ENCODE measurements at regions not wholly inside any gene's neighbourhood (a gene's known extent, or its start where the extent isn't known, plus 50 kb on each side); places are given as distances from the start of the nearest gene placed in this dataset.

DNA sequence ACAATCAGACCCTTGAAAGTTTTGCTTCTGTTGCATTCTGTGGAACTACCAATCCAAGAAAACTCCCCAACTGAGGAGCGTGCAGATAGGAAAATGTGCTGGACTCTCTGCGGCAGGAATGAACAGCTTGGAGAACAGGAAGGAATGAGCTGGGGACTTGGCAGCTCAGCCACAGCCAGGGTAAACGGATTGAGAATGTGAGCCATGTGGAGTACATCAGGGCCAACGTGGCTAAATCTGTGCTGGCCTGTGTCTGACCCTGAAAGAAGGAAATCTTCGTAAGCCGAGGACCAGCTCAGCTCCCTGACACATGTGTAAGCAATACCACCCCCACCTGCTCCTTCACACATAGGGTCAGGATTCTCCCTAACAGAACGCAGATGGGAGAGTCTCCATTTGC, 1023.7 kb downstream of the BCL11A start:
- no peak for DNase-seq

DNA sequence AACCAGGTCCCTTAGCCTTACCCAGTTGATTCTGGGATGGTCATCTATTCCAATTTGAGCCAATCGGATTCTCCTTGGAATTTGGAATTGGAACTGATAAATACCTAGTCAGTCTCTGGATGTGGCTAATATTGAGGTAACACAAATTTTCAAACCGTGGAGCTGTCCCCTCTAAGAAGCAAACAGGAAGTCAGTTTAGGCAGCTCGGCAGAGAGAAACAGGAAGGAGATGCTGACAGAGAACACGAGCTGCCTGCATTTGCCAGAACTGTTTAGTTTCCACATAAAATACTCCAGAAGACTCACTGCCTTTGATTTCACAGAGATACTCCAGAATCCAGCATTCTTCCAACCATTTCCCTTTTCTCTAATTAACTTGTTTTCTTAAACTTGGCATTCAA, 1024.9 kb downstream of the BCL11A start:
- no peak for DNase-seq

DNA sequence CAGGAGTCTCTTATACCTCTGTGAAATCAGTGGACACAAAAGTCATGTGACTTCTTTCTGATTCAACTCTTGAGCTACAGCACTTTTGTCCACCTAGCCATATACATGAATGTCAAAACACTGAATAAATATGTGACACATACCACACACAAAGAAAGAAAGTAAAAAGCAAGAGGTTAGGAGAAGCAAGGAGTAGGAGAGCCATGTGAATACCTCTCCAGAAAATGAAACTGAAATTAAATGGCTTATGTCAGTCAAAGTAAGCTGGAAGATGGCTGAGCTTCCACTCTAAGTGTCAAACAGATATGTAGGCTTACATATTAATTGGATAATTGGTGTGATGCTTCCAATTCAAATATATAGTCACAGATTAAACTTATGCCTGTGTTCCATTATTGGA, 1050.5 kb downstream of the BCL11A start:
- no peak for DNase-seq

DNA sequence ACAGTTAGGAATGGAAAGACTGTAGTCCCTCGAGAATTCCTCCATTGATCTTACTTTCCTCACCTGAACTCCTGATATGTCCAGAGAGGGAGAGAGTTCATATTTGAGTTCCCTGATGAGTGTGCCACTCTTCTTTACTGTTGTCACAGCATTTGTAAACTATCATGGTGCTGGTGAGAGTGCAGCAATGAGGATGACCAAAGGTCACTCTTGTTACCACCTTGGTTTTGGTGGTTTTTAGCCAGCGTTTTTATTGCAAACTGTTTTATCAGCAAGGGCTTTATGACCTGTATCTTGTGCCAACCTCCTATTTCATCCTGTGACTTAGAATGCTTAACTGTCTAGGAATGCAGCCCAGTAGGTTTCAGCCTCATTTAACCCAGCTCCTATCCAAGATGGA, 1062.5 kb downstream of the BCL11A start:
- no peak for DNase-seq

DNA sequence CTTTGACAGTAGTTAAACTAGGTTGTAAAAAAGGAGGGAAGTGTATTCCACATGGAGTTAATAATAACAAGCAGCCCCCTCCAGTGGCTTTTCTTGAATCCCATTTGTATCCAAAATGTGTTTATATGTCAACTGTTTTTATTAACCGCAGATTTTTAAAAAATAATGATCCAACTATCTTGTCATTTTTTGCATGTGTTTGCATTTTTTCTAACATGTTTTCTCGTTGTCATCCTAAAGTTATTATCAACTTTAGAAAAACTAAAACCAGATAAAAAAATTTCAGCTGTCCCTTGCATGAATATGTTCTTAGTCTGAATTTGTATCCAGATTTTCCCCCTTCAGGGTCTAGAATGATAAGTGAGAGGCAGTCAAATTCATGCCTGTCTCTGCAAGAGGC, 1063.3 kb downstream of the BCL11A start:
- DNase-seq = no peak

DNA sequence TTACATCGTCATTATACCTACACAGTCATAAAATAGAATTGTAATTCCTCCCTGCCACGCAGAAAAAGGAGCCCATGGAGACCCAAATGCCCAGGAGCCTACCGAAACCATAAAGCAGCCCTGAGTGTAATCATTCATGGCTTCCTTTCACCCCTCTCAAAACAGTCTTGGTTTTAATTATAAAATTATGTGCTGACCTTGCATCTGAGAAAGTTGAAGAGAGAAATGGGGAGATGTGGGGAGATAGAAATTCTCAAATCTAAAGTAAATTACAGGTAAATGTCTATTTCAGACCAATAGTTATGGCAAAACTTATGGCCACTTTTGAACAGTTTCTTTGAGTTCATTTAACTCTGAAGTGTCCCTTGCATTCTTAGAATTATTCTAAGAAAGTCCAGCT, 1068.8 kb downstream of the BCL11A start:
- no peak for DNase-seq

DNA sequence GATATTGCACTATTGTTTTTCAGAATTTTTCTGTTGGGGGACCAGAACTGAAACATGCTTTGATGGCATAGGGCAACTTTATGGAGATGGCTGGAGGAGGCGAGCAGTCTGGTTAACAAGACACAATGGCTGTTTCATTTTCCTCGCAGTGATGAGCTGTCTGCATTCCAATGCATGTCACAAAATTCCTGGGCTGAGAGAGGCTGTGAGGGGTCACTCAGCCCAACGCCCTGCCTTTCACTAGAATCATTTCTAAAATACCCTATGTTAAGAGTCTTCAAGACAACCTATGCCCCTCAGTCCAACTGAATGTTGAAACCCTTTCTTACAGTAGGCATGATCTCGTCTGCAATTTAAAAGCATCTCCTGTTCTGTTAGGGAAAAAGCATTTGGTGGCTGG, 1090.0 kb downstream of the BCL11A start:
- DNase-seq = no peak

DNA sequence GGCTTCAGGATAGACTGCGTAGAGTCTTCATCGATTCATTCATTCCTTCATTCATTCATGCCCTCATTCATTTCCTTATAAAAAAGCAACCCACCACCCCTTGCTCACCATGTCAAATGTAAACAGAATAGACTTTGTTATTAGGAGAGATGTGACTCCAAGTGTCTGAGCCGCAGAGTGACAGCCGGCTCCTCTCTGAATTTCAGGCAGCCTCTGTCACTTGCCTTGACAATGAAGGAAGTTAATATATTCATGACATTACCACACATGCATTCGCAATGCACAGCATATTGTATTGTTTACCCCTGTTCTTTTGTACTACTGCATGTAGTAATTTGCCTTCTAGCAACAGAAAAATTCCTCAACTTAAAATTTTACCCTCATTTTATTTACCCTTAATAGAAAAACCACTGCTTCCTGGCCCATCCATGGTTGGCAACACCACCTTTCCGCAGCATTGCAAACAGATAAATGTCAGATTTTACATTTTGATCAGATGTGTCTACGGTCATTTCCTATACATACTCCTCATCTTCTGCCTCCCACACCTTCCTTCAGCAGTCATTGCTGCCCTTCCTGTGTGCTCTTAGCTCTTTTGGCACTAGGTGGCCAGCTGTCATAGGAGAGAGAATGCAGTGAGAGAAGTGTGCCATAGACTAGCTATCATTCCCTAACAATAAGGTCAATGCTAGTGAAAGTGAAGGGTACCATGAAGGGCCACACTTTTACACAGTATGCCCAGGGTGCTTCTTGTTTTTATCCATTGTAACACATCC, 1090.8 kb downstream of the BCL11A start:
- DNase-seq = no peak

DNA sequence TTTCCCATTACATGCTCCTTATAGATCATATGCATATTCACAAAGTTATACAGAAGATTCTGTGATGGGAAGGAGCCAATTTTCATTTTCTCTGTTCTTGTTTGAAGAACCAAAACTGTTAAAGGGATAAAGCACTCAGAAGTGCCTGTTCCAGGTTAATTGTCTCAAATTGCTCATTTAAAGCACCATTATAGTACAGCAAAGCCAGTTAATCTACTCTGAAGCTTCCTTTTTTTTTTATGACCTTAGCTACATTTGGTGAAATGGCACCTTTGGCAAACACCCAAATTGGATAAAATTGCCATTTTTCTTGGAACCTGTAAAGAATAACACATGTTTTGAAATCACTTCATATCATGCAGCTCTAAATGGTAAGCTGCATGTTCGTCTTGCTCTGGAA, 1092.3 kb downstream of the BCL11A start:
- DNase-seq = no peak

DNA sequence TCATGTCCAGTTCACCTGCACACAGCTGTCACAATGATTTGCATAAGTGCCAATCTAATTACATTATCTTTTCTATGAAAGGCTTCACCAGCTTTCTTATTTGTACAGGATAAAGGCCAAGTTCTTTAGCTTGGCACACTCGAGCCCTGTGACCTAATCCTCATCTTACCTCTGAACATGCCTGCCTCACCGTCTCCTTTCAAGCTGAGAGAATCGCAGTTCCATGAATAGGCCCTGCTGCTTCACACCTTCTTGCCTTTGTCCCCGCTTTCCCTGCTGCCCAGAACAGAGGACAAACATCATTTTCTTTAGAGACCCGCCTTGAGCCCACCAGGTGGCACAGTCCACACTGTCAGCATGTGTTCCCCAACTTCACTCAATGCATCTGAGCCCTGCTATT, 1094.7 kb downstream of the BCL11A start:
- DNase-seq = no peak

DNA sequence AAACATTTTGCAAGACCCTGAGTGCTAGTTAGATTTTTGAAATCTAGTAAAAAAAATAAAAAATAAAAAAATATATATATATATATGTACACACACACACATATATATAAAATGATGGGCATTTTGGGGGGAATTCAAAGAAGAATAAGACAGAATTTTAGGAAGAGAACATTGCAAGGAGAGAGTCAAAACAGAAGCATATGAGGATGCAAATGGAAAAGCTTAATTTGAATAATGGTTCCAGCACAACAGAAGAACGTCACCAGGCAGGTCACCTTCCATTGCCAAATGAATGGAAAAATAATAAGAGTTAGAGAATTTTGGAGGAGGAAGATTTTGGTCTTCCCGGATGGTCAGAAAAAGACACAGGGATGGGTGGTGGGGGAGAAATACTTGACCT, 1097.2 kb downstream of the BCL11A start:
- no peak for DNase-seq

DNA sequence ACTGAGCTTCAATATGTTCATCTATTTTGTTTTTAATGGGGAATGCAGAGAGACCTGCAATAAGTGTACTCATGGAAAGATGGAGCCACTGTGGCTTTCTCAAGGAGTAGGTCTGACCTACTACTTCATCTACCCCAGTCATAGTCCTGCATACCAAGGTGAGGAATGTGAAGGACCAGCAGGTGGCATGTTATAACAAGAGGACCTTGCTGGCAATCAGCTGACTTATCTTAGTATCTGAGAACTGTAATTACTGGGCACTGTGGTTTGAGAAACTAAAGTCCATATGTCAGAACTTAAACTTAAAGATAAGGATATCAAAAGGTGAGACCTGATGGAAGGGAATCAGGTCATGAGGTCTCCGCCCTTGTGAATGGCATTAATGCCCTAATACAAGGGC, 1104.2 kb downstream of the BCL11A start:
- DNase-seq = no peak

DNA sequence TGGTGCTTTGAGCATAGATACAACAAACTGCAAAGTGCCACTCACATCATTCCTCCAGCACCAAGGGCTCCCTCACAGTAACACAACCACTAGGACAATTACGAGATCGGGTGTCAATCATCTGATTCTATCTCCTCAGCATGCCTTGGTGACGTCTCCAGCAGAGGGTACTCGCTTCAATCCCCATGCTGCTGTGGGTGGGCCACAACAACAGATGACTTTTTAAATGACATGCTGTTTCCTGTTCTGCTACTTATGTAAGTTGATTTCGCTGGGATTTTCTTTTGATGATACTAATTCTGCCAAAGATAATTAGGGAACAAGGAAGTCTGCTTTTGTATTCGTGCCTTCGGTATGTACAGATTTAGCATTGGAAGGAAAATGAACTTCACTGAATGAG, 1113.0 kb downstream of the BCL11A start:
- no peak for DNase-seq

DNA sequence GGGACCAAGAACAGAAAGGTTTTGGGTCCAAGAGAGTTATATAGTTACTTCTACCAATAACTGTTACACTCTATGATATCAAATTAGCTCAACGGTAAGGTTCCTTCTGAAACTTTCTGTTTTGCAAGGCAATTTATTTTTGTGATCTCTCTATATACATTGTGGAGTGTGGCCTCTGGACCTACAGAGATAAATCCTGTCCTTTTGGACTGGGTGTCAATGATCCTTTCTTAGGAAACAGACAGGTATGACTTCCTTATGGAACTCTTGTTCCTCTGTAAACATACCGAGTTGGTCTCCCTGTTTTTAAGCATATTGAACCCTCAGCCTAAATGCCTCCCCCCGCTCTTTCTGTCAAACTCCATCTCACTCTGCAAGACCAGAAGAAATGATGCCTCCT, 1117.8 kb downstream of the BCL11A start:
- DNase-seq = no peak

DNA sequence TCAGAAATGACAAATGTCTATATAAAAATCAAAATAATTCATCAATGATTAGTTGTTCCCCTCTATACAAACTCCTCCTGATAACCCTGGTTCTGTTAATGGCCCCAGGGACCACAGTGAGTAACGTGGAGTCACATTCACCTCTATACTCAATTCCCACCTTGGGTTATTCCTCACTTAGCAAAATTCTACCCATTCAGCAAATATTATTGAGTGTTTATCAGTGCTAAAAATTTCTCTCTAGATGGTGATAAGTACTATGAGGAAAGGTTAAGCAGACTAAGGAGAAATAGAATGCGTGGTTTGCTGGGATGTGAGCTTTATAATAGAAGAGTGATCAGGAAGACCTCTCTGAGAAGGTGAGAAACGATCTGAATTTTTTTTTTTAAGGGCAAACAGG, 1124.5 kb downstream of the BCL11A start:
- DNase-seq = no peak

DNA sequence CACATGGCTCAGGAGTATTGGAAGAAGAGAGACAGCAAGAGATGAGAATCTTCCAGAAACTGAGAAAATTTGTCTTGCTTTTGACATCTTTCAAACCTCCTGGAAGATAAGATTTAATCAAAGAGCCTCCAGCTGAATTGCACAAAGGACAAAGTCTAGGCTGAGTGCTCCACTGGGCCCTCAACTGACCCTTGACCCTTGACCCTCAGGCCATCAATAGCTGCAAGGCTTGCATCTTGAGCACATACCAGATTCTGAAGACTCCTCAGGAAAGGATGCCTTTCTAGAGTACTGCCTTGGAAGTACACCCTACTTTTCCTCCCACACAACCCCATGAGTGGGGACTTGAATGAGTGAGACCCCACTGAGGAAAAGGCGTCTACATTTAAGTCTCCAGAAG, 1125.5 kb downstream of the BCL11A start:
- DNase-seq = no peak

DNA sequence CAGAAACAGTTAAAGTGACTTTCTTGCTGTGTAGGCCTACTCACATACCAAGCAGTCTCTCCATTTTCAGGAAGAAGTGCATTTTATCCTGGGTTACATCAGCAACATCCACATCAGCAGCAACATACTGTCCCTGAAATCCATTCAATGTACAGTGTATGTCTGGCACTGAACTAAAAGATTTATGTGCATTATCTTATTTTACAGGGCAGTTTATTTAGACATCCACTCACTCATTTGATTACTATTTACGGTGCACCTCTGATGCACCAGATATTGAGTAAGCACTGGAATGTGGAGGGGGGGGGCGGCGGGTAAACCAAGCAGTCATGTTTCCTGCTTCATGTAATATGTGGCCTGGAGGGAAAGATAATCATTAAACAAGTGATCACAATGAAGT, 1128.2 kb downstream of the BCL11A start:
- DNase-seq = no peak

DNA sequence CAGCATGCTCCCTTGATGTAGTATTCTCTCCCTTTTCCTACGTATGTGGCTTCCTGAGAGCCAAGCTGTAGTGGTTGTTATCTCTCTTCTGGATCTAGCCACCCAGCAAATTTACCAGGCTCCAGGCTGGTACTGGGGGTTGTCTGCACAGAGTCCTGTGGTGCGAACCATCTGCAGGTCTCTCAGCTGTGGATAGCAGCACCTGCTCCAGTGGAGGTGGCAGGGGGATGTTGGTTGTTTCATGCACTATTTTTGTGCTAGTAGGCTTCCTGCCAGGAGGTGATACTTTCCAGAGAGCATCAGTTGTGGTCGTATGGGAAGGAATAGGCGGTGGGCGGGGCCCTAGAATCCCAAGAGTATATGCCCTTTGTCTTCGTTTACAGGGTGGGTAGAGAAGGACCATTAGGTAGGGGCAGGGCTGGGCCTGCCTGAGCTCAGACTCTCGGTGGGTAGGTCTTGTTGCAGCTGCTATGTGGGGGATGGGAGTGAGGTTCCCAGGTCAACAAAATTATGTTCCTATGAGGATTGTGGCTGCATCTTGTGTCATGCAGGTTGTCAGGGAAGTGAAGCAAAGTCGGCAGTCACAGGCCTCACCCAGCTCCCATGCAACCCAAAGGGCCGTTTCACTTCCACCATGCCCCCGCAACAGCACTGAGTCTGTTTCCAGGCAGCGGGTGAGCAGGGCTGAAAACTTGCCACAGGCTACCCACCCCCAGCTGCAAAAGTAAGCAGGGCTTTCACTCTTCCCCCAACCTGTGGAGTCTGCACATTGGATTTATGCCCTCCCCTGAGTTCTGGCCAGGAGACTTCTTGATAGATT, 1139.5 kb downstream of the BCL11A start:
- no peak for DNase-seq

DNA sequence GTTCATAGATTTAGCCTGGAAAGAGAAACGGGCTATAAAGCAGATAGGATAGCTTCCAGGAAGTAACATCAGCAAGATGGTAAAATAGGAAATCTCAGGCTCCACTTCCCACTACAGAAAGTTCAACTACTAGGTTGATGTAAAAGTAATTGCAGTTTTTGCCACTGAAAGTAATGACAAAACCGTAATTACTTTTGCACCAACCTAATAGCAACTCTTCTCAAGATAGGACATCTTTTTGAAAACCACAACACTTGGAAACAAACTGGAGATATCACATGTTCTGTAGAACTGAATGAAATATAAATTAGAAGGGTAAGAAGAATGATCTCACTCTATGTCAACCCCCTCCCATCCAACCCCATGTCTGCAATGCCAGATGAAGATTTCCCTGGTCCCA, 1154.3 kb downstream of the BCL11A start:
- DNase-seq = no peak

DNA sequence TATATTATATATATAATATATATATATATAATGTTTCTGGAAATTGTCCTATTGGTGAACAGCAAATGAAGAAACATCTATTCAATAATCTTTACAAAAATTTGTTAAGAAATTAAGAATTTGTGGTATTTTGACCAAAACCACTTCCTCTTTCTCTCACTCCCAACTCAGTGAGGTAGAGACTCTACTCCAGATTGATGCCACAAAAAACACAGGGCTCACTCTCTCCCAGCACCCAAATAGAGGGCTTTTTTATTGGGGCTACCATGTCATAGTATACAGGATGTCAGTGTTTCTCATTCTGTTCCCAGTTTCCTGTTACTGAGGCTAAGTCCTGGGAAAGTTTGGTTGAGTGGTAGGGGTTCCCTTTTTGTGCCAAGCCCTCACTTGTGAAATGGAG, 1155.4 kb downstream of the BCL11A start:
- DNase-seq = no peak

DNA sequence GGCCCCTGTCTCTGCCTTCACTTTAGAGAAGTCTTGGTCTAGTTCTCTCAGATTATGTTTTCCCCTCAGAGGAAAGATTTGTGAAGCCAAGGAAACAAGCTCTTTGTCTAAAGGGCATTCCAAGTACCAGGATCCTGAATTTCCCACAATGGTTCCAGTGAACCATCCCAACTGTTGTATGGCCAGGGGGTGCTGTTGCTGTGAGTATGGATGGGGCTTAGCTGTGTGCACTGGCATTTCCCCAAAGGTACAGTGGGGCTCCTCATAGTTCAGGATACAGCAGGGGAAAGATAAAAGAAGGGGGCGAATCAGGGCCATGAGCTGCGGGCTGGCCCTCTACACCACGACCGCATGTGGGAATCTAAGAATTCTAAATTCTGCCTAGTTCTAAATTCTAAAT, 1154.0 kb upstream of the FANCL start:
- DNase-seq = no peak

DNA sequence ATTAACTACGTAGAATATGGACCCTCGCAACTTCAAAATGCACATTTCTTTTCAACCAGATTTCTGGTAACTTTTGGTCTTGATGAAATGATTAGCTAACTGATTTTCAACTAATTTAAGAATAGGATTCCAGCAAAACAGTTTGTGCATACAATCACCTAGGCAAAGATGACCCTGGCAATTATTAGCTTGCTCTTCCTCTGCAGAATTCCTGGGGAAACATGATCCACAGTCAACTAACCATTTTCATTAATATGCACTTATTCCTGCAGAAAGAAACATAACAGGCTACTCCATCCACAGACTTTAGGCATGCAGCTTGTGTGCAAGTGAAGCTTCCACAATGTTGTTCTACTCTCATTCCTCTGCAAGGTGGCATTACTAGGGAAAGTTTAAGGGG, 1150.8 kb upstream of the FANCL start:
- no peak for DNase-seq

DNA sequence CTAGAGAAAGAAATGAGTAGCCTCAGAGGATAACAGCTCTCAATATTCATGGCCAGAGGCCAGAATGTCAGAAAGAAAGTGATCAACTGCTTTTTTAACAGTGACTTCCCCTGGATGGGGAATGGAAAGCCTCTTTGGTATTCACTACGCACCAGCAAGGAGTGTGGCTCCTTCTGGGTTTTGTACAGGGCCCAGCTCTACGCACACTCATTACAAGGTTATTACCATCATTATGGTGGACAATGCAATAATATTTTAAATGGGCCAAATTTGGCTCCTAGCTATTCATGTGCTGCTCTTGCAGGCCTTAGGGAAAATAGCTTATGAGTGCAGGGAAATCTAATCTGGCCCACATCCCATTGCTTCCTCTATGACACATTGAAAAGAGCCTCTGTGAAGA, 1149.5 kb upstream of the FANCL start:
- no peak for DNase-seq

DNA sequence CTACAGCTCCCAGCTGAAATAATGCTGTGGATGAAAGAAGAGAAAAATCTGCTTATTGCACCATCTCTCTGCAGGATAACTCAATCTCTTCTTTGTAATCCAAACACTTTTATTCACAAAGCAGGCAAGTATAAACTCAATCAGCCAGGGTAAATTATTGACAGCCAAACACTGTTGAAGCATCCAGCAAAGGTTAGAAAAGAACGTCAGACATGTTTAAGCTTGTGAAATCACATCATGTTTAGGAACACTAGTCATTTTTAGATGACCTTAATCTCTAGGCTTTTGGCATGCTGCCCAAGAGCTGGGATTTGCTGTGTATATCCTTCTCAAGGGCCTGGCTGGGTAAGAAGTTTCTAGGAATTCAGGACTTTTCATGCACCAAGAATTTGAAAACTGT, 1148.1 kb upstream of the FANCL start:
- DNase-seq = peak; percentile 1

DNA sequence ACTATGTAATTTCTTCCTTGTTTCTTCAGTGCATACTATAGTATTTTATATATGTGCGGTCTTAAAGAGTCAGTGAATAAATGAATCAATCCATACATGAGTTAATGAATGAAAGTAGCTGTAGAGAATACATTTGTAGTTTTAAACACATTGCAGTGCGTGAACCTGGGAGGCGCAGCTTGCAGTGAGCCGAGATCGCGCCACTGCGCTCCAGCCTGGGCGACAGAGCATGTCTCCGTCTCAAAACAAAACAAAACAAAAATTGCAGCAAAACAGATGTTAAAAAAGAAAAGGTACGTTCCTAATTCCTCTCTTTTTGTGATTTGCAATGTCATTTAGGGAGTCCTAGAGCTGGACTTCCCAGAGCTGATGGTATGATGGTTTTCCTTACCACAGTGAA, 1144.8 kb upstream of the FANCL start:
- DNase-seq = no peak
